A549 (cell line): ENCODE measurements at regions not wholly inside any gene's neighbourhood (a gene's known extent, or its start where the extent isn't known, plus 50 kb on each side); places are given as distances from the start of the nearest gene placed in this dataset.
A peak's percentile ranks its signal among the peaks of the same experiment; 100 is the strongest.

Experiments used
- ATAC-seq, 2 experiments: fragments of 200-7000 bp in 1 of 2; fragments of >200 bp in 1 of 2; cut with Nextera tagmentation in 1 of 2; cut with Tn5 transposase in 1 of 2; 3 replicates each; pipeline versions ENCODE4 v1.8.0 to v1.9.1; 2018 to 2020; ENCODE audit warnings: mild to moderate bottlenecking in 1 of 2, moderate library complexity in 1 of 2
- CTCF ChIA-PET: fragments of 300-600 bp; sonication (Branson Sonifier 250); formaldehyde crosslinking; extraction: SDS; loops from one replicate; lab custom pipeline; 2021; ENCODE audit warnings: antibody characterized with exemption, inconsistent platforms; lab: Yijun Ruan, JAX
- POLR2A ChIA-PET: fragments of 350-600 bp; formaldehyde crosslinking; extraction: SDS; loops from one replicate; lab custom pipeline; 2021; ENCODE audit warnings: antibody characterized with exemption, inconsistent platforms; lab: Yijun Ruan, JAX
- DNase-seq, 2 experiments: peaks; one replicate each; pipeline versions ENCODE4 v3.0.0 to v3.0.0-alpha.2; 2011 to 2016; ENCODE audit warnings: low read depth in 1 of 2, low spot score in 1 of 2
- FAIRE-seq: peaks from 2 replicates; lab custom pipeline; 2011; peaks lifted over from hg19 to GRCh38; lab: Jason Lieb, UNC
- H3K27ac ChIP-seq, 2 experiments: fragments of >200 bp; sonication (Bioruptor Twin); formaldehyde crosslinking; 3 replicates each; pipeline ENCODE4 v1.5.1; 2016 to 2017
- H3K4me1 ChIP-seq: fragments of >200 bp; sonication (Bioruptor Twin); formaldehyde crosslinking; 3 replicates; pipeline ENCODE4 v1.6.1; 2016
- H3K4me2 ChIP-seq: fragments of >200 bp; sonication (Bioruptor Twin); formaldehyde crosslinking; 3 replicates; pipeline ENCODE4 v1.6.1; 2016
- H3K4me3 ChIP-seq: fragments of >200 bp; sonication (Bioruptor Twin); formaldehyde crosslinking; 3 replicates; pipeline ENCODE4 v1.5.1; 2016
- H3K9me3 ChIP-seq: fragments of >200 bp; sonication (Bioruptor Twin); formaldehyde crosslinking; 3 replicates; pipeline ENCODE4 v1.6.1; 2016
- CEBPB ChIP-seq, 2 experiments: fragments of >200 bp in 1 of 2; sonication (Bioruptor Twin) in 1 of 2; formaldehyde crosslinking in 1 of 2; IDR thresholded peaks; 2 replicates each; pipeline ENCODE4 v1.6.1; 2012 to 2016
- ESRRA ChIP-seq: fragments of 150-350 bp; IDR thresholded peaks from 2 replicates; pipeline ENCODE4 v1.6.1; 2014; ENCODE audit warnings: mild to moderate bottlenecking, low read length, borderline replicate concordance
- FOSL2 ChIP-seq, 2 experiments: fragments of 450-650 bp in 1 of 2; fragments of >200 bp in 1 of 2; sonication (Bioruptor Twin) in 1 of 2; formaldehyde crosslinking; IDR thresholded peaks; 2 replicates each; pipeline versions ENCODE4 v1.5.0 to v1.6.1; 2016 to 2020; ENCODE audit warnings: mild to moderate bottlenecking in 1 of 2, moderate library complexity in 1 of 2
- FOXS1 ChIP-seq: fragments of 250-450 bp; sonication (Bioruptor Pico); IDR thresholded peaks from 2 replicates; pipeline ENCODE4 v1.5.0; 2020; ENCODE audit warnings: mild to moderate bottlenecking, moderate library complexity
- HOXA7 ChIP-seq: fragments of 250-450 bp; sonication (Bioruptor Pico); IDR thresholded peaks from 2 replicates; pipeline ENCODE4 v1.5.0; 2020; ENCODE audit warnings: mild to moderate bottlenecking, moderate library complexity
- HOXB13 ChIP-seq: fragments of 250-450 bp; sonication (Bioruptor Pico); IDR thresholded peaks from 2 replicates; pipeline ENCODE4 v1.5.0; 2020; ENCODE audit warnings: low read depth, mild to moderate bottlenecking, moderate library complexity
- KDM1A ChIP-seq: fragments of 200-600 bp; sonication (generic); IDR thresholded peaks from 2 replicates; pipeline ENCODE4 v1.6.1; 2016; ENCODE audit warnings: low read depth, mild to moderate bottlenecking
- MYC ChIP-seq: IDR thresholded peaks from 2 replicates; pipeline ENCODE4 v1.6.1; 2012; ENCODE audit warnings: mild to moderate bottlenecking, inconsistent platforms, low read length, improper control_type of control experiment, borderline replicate concordance
- NFE2L2 ChIP-seq: fragments of 150-350 bp; conservative IDR thresholded peaks from 2 replicates; pipeline ENCODE4 v1.6.1; 2014; ENCODE audit warnings: low read length
- POLR2AphosphoS2 ChIP-seq: conservative IDR thresholded peaks from 2 replicates; pipeline ENCODE4 v1.6.1; 2012; ENCODE audit warnings: low read length, improper control_type of control experiment, inconsistent platforms
- RAD21 ChIP-seq, 2 experiments: fragments of >200 bp in 1 of 2; sonication (Bioruptor Twin) in 1 of 2; formaldehyde crosslinking in 1 of 2; IDR thresholded peaks in 1 of 2; conservative IDR thresholded peaks in 1 of 2; 2 replicates in 1 of 2; 3 replicates in 1 of 2; pipeline ENCODE4 v1.6.1; 2012 to 2018; ENCODE audit warnings: inconsistent platforms in 1 of 2
- RARB ChIP-seq: fragments of 250-450 bp; sonication (Bioruptor Pico); IDR thresholded peaks from 2 replicates; pipeline ENCODE4 v1.8.0; 2021; ENCODE audit warnings: mild to moderate bottlenecking, moderate library complexity
- RNF2 ChIP-seq: fragments of 200-600 bp; sonication (generic); IDR thresholded peaks from 2 replicates; pipeline ENCODE4 v1.6.1; 2016; ENCODE audit warnings: low read depth, mild to moderate bottlenecking, antibody characterized with exemption, moderate library complexity, borderline replicate concordance
- ZC3H11A ChIP-seq: fragments of 450-650 bp; IDR thresholded peaks from 2 replicates; pipeline ENCODE4 v1.6.1; 2014; ENCODE audit warnings: antibody characterized with exemption, mild to moderate bottlenecking
- ZNF302 ChIP-seq: fragments of 250-450 bp; sonication (Bioruptor Pico); IDR thresholded peaks from 2 replicates; pipeline ENCODE4 v1.9.0; 2021; ENCODE audit warnings: inconsistent platforms, mild to moderate bottlenecking, moderate library complexity
- WGBS: methylation state at CpG from one replicate; pipeline ENCODE4 v1.1.6; 2017; ENCODE audit errors: missing lambda C conversion rate; 5-methylcytosine and 5-hydroxymethylcytosine counted together
- TF ChIP-seq, protein P1 (sequence below): fragments of 250-450 bp; sonication (Bioruptor Pico); IDR thresholded peaks from 2 replicates; pipeline ENCODE4 v1.5.0; 2020; ENCODE audit warnings: low read depth, mild to moderate bottlenecking, moderate library complexity
- TF ChIP-seq, protein P2 (sequence below): fragments of 450-650 bp; IDR thresholded peaks from 2 replicates; pipeline ENCODE4 v1.6.1; 2014; ENCODE audit warnings: antibody characterized with exemption
- TF ChIP-seq, protein P3 (sequence below): fragments of >200 bp; sonication (Bioruptor Twin); formaldehyde crosslinking; IDR thresholded peaks from 3 replicates; pipeline ENCODE4 v1.5.1; 2016
- TF ChIP-seq, protein P4 (sequence below): fragments of >200 bp; sonication (Bioruptor Twin); formaldehyde crosslinking; IDR thresholded peaks from 2 replicates; pipeline ENCODE4 v1.6.1; 2016
- TF ChIP-seq, protein P5 (sequence below): fragments of 150-350 bp; IDR thresholded peaks from 2 replicates; pipeline ENCODE4 v1.6.1; 2014; ENCODE audit warnings: low read depth, mild to moderate bottlenecking, low read length
- TF ChIP-seq, protein P6 (sequence below): fragments of 200-600 bp; sonication (generic); IDR thresholded peaks from 2 replicates; pipeline ENCODE4 v1.6.1; 2016; ENCODE audit warnings: antibody characterized with exemption, mild to moderate bottlenecking, moderate library complexity
- TF ChIP-seq, protein P7 (sequence below): IDR thresholded peaks from 2 replicates; pipeline ENCODE4 v1.6.1; 2012
- TF ChIP-seq, protein P8 (sequence below): fragments of 250-450 bp; sonication (Bioruptor Pico); IDR thresholded peaks from 2 replicates; pipeline ENCODE4 v1.5.0; 2021; ENCODE audit warnings: mild to moderate bottlenecking, moderate library complexity, borderline replicate concordance

DNA sequence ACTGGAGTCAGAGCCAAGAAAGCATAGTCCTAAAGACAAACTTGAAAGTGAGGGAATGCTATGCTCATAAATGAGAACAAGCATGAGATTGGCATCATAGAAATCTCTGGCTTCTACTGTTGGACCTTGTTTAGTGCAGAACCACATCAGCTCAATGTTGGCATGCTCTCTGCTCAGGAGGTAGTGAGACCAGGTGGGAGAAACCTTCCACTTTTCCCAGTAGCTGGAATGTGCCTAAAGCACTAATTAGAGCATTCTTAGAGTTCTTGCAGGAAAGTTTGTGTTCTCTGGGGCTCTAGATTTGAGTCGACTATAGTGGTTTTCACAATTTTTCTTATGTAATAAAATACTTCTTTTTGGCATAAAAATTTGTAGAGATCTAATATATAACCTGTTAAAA is 159.7 kb upstream of the PRICKLE1 start:
- ATAC-seq (no peak), DNase-seq (no peak), FAIRE-seq (no peak)
- CTCF ChIA-PET = no interaction called here
- no peak overlapping the region for H3K4me2 ChIP-seq
- POLR2A ChIA-PET = no interaction called here
- no peaks in the 10 kb centered on the region for H3K4me1 ChIP-seq
- peaks cover 18% of the 10 kb centered on the region; the same call in 2 of the 3 replicates for H3K9me3 ChIP-seq
- H3K27ac ChIP-seq = no peak overlapping the region
- TF ChIP-seq, protein P1, sequence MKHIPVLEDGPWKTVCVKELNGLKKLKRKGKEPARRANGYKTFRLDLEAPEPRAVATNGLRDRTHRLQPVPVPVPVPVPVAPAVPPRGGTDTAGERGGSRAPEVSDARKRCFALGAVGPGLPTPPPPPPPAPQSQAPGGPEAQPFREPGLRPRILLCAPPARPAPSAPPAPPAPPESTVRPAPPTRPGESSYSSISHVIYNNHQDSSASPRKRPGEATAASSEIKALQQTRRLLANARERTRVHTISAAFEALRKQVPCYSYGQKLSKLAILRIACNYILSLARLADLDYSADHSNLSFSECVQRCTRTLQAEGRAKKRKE = no peak
- TF ChIP-seq MYC = no peak
- TF ChIP-seq, protein P2, sequence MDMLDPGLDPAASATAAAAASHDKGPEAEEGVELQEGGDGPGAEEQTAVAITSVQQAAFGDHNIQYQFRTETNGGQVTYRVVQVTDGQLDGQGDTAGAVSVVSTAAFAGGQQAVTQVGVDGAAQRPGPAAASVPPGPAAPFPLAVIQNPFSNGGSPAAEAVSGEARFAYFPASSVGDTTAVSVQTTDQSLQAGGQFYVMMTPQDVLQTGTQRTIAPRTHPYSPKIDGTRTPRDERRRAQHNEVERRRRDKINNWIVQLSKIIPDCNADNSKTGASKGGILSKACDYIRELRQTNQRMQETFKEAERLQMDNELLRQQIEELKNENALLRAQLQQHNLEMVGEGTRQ = no peak
- TF ChIP-seq RNF2 = no peak
- TF ChIP-seq HOXA7 (CRISPR knock-in tag) = no peak
- TF ChIP-seq, protein P3, sequence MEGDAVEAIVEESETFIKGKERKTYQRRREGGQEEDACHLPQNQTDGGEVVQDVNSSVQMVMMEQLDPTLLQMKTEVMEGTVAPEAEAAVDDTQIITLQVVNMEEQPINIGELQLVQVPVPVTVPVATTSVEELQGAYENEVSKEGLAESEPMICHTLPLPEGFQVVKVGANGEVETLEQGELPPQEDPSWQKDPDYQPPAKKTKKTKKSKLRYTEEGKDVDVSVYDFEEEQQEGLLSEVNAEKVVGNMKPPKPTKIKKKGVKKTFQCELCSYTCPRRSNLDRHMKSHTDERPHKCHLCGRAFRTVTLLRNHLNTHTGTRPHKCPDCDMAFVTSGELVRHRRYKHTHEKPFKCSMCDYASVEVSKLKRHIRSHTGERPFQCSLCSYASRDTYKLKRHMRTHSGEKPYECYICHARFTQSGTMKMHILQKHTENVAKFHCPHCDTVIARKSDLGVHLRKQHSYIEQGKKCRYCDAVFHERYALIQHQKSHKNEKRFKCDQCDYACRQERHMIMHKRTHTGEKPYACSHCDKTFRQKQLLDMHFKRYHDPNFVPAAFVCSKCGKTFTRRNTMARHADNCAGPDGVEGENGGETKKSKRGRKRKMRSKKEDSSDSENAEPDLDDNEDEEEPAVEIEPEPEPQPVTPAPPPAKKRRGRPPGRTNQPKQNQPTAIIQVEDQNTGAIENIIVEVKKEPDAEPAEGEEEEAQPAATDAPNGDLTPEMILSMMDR = no peak
- TF ChIP-seq, protein P4, sequence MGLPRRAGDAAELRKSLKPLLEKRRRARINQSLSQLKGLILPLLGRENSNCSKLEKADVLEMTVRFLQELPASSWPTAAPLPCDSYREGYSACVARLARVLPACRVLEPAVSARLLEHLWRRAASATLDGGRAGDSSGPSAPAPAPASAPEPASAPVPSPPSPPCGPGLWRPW = no peak
- TF ChIP-seq, protein P5, sequence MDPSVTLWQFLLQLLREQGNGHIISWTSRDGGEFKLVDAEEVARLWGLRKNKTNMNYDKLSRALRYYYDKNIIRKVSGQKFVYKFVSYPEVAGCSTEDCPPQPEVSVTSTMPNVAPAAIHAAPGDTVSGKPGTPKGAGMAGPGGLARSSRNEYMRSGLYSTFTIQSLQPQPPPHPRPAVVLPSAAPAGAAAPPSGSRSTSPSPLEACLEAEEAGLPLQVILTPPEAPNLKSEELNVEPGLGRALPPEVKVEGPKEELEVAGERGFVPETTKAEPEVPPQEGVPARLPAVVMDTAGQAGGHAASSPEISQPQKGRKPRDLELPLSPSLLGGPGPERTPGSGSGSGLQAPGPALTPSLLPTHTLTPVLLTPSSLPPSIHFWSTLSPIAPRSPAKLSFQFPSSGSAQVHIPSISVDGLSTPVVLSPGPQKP = no peak
- TF ChIP-seq CEBPB (IDR thresholded peaks at IDR 0.05) = no peak
- no peak for TF ChIP-seq NFE2L2
- no peak for TF ChIP-seq ZC3H11A
- no peak for TF ChIP-seq FOSL2 (IDR thresholded peaks at IDR 0.05)
- TF ChIP-seq FOSL2 (CRISPR knock-in tag; IDR thresholded peaks at IDR 0.05) = no peak
- TF ChIP-seq, protein P6, sequence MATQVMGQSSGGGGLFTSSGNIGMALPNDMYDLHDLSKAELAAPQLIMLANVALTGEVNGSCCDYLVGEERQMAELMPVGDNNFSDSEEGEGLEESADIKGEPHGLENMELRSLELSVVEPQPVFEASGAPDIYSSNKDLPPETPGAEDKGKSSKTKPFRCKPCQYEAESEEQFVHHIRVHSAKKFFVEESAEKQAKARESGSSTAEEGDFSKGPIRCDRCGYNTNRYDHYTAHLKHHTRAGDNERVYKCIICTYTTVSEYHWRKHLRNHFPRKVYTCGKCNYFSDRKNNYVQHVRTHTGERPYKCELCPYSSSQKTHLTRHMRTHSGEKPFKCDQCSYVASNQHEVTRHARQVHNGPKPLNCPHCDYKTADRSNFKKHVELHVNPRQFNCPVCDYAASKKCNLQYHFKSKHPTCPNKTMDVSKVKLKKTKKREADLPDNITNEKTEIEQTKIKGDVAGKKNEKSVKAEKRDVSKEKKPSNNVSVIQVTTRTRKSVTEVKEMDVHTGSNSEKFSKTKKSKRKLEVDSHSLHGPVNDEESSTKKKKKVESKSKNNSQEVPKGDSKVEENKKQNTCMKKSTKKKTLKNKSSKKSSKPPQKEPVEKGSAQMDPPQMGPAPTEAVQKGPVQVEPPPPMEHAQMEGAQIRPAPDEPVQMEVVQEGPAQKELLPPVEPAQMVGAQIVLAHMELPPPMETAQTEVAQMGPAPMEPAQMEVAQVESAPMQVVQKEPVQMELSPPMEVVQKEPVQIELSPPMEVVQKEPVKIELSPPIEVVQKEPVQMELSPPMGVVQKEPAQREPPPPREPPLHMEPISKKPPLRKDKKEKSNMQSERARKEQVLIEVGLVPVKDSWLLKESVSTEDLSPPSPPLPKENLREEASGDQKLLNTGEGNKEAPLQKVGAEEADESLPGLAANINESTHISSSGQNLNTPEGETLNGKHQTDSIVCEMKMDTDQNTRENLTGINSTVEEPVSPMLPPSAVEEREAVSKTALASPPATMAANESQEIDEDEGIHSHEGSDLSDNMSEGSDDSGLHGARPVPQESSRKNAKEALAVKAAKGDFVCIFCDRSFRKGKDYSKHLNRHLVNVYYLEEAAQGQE = no peak
- TF ChIP-seq FOXS1 (CRISPR knock-in tag) = no peak
- TF ChIP-seq RAD21 (conservative IDR thresholded peaks at IDR 0.05 in 1 of 2, IDR thresholded peaks at IDR 0.05 in 1 of 2) = no peak
- TF ChIP-seq, all 56 proteins: peak for 0
- WGBS = 19% methylated on average over 1 of the region's 1 CpG
- no peak overlapping the region for H3K4me3 ChIP-seq

DNA sequence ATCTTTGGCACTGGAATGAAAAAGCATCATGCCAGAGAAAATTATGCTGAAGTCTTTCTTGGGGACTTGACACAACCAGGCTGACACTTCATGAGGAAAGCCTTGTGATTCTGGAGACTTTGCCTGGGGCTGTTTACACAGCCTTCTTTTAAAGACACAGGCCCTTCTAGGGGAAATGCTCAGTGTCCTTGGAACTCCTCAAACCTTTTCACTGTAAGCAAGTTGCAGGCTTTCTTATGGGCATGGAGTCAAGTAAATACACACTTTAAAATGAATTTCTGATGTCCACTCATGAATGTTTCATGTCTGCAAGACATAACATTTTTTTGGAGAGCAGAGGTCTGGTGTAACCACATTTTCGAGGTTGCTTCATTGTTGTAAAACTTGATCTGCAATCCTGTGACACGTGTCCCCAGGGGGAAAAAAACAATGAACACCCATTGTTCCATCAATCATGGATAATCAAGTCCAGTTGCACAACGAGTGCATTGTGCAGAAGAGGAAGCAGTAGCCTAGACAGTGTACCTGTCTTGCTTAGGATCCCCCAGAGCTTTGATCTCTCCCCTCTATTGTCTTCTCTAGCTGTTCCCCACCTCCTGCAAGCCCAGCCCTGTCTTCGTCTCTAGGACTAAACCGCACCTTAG is 155.1 kb upstream of the PRICKLE1 start:
- WGBS = 21% methylated on average over 5 of the region's 5 CpGs
- Histone ChIP-seq H3K4me2 (no peak overlapping the region), H3K9me3 (peaks cover 18% of the 10 kb centered on the region; the same call in 2 of the 3 replicates), H3K4me1 (peaks cover 10% of the 10 kb centered on the region; the same call in 2 of the 3 replicates), H3K27ac (no peak overlapping the region), H3K4me3 (no peak overlapping the region)
- ChIA-PET POLR2A (no interaction called here), CTCF (no interaction called here)
- peak in 1 of 2 experiments; percentile 8 for DNase-seq
- ATAC-seq = no peak
- FAIRE-seq = no peak
- TF ChIP-seq NFE2L2 (no peak), KDM1A (no peak), POLR2AphosphoS2 (no peak), ESRRA (no peak), HOXB13 (no peak), ZNF302 (no peak), RARB (CRISPR knock-in tag) (no peak), FOSL2 (IDR thresholded peaks at IDR 0.05) (no peak), FOSL2 (CRISPR knock-in tag; IDR thresholded peaks at IDR 0.05) (no peak)
- TF ChIP-seq, protein P7, sequence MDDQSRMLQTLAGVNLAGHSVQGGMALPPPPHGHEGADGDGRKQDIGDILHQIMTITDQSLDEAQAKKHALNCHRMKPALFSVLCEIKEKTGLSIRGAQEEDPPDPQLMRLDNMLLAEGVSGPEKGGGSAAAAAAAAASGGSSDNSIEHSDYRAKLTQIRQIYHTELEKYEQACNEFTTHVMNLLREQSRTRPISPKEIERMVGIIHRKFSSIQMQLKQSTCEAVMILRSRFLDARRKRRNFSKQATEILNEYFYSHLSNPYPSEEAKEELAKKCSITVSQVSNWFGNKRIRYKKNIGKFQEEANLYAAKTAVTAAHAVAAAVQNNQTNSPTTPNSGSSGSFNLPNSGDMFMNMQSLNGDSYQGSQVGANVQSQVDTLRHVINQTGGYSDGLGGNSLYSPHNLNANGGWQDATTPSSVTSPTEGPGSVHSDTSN = no peak
- TF ChIP-seq, protein P8, sequence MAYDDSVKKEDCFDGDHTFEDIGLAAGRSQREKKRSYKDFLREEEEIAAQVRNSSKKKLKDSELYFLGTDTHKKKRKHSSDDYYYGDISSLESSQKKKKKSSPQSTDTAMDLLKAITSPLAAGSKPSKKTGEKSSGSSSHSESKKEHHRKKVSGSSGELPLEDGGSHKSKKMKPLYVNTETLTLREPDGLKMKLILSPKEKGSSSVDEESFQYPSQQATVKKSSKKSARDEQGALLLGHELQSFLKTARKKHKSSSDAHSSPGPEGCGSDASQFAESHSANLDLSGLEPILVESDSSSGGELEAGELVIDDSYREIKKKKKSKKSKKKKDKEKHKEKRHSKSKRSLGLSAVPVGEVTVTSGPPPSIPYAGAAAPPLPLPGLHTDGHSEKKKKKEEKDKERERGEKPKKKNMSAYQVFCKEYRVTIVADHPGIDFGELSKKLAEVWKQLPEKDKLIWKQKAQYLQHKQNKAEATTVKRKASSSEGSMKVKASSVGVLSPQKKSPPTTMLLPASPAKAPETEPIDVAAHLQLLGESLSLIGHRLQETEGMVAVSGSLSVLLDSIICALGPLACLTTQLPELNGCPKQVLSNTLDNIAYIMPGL (CRISPR knock-in tag) = no peak
